GM19395 (cell line): ENCODE measurements at regions not wholly inside any gene's neighbourhood (a gene's known extent, or its start where the extent isn't known, plus 50 kb on each side); places are given as distances from the start of the nearest gene placed in this dataset.

Experiments
- ATAC-seq: cut with Tn5 transposase; IDR thresholded peaks from one replicate; pipeline ENCODE4 v1.9.1; 2021; ENCODE audit warnings: mild to moderate bottlenecking, moderate library complexity; ENCODE audit not compliant: unreplicated experiment

- no peak for ATAC-seq
These were observed 638.2 kb upstream of the IGFBP3 start for GRCh38 chr7:46559194-46559832.

- ATAC-seq: no peak
These were observed 637.6 kb upstream of the IGFBP3 start for GRCh38 chr7:46558482-46559193.

- no peak for ATAC-seq
These were observed 636.7 kb upstream of the IGFBP3 start for GRCh38 chr7:46557781-46558180.

- ATAC-seq: no peak
These were observed 636.2 kb upstream of the IGFBP3 start for GRCh38 chr7:46557295-46557711.

GRCh38 chr7:46554688-46555422 lies 633.8 kb upstream of the IGFBP3 start:
- ATAC-seq: no peak

GRCh38 chr7:46551603-46552002 lies 630.5 kb upstream of the IGFBP3 start:
- ATAC-seq: no peak

GRCh38 chr7:46550864-46551263 lies 629.8 kb upstream of the IGFBP3 start:
- ATAC-seq: no peak

DNA sequence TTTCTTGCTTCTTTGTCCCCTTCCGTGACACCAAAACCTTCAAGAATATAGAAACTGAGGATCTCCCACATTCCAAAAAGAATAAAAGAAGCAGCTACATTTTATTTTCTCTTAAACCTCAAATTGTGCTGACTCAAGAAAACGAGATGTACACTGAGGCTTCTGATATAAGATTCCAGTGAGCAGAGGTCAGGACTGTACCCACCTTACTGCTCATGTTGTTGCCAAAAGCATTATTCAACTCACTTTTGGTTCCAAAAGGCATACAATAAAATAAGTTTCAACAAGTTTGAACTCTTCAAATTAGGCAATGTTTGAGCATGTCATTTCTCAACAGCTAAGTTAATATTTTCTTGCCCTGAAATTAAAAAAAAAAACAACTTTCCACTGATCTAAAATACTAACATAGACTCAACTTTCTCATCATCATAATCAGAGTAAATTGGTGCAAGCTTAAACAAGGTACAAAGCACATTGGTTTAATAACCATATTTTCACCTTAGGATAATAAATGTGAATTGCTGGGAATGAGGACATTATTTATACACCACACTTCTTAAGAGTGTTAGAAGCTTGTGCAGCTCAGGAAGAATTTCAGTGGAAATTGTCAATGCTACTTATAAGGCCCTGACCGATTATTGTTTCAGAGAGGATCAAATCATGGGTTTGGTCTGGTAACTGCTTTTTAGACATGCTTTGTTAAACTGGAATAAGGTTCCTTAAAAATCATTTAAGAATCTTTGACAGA lies 629.0 kb upstream of the IGFBP3 start:
- ATAC-seq: no peak

GRCh38 chr7:46549347-46549746 lies 628.3 kb upstream of the IGFBP3 start:
- ATAC-seq: no peak

- ATAC-seq: no peak
These were observed 626.0 kb upstream of the IGFBP3 start for GRCh38 chr7:46547044-46547443.

DNA sequence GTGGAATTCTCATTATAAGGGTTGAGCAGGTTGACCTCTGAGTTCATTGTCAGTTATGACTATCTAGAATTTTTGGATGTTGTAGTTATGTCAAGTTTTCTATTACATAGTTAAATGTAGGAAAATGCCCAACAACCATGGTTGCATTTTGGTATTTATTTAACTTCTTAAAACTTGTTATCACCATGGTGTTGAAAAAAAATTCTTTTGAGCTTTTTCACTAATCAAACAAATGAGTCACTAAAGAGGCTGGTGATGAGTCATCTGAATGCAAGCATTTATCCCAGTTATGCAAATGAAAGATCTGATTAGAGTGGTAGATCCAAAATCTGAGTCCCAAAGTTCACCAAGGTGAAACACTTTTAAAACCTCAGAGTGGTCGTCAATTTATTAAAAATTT lies 624.7 kb upstream of the IGFBP3 start:
- no peak for ATAC-seq

DNA sequence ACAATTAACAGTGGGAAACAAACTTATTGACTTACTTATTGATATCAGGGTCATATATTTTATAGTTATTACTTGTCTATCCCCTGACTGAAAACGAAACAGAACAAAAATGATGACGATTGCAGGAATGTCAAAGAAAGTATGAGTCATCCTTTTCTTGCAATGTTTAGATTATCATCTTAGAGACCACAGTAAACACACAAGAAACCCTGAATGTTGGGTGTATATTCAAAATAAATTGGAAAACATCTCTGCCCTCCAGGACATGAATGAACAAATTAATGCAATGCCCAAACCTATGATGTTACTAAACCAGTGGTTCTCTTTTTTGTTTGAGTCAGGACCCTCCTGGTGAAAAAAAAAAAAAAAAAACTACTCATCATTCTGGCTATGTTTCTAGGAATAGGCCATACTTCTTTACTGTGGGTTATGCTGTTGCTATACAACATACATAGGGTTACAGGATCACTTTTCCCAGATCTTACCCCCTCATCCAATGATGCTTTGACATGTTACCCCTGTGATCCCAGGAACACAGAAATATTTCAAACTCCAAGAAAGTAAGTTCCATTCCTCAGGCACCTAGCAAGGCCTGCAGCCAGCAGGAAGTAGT lies 623.4 kb upstream of the IGFBP3 start:
- no peak for ATAC-seq

DNA sequence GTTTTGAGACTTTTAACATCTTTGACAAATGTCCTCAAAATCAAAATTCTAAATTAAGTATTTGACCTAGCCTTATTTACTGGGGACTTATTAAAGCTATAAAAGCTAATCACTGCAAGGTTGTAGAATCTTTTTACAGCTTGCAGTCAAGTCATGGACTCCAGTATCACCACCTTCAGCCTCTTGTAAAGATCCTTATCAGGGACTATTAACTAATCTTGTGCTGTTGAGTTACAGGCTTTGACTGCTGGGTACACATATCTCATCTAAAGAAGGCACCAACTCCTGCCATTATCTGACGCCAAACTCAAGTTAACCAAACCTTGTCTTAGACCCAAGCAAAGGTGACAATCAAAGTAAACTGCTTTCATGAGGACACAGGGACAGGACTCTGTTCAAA lies 621.0 kb upstream of the IGFBP3 start:
- ATAC-seq: no peak

DNA sequence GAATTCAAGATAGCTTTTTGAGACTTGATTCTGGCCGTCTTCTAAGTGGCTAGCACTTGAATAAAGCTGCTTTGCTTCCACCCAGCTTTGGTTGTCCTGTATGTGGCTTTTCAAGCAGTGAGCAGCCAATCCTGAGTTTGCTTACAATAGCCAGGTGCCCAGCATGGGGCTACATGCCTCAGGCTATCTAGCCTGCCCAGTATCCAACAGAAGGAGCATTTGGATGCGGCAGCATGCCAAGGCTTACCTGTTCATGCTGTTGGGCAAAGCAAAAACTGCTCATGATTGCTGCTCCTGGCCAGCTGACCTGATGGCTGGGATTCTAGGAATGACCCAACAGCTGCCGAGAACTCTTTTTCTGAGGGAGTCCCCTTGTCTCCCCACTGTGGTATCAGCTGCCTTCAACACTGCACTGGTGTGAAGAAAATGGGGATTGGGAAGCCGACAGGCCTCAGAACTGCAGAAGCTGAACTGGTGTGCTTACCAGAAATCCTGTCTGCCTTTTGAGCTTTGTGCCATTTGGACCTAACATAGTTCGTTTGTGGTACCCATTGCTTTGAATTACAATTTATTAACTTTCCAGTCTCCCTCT lies 618.9 kb upstream of the IGFBP3 start:
- no peak for ATAC-seq

DNA sequence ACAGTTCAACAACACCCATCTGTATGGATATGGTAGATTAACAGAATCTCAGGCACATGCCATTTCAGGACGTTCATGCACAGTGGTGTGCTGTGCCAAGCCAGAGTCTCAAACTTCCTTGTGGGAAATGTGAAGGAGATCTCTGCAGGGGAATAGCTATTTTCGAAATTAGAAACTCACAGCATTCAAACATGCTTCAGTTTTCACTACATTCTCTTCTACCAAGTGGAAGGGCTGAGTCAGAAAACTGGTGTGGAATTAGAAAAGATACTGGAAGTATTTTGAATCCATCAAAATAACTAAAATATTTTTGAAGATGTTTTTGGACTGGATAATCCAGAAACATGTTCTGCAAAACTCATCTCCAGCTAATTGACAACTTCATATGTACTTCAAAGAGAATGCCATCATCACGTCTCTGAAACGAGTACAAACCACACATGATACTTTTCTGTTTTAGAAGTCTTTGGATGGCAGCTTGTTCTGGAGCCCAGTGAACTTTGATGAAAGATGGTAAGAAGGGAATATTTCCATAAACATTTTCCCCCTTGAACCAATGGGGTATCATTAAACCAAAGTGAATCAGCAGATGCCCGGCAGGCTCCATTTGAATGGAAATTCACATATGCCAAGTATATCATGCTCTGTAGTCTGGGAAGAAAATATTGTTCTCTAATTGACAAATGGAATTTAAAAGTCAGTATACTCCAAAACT lies 616.3 kb upstream of the IGFBP3 start:
- no peak for ATAC-seq

DNA sequence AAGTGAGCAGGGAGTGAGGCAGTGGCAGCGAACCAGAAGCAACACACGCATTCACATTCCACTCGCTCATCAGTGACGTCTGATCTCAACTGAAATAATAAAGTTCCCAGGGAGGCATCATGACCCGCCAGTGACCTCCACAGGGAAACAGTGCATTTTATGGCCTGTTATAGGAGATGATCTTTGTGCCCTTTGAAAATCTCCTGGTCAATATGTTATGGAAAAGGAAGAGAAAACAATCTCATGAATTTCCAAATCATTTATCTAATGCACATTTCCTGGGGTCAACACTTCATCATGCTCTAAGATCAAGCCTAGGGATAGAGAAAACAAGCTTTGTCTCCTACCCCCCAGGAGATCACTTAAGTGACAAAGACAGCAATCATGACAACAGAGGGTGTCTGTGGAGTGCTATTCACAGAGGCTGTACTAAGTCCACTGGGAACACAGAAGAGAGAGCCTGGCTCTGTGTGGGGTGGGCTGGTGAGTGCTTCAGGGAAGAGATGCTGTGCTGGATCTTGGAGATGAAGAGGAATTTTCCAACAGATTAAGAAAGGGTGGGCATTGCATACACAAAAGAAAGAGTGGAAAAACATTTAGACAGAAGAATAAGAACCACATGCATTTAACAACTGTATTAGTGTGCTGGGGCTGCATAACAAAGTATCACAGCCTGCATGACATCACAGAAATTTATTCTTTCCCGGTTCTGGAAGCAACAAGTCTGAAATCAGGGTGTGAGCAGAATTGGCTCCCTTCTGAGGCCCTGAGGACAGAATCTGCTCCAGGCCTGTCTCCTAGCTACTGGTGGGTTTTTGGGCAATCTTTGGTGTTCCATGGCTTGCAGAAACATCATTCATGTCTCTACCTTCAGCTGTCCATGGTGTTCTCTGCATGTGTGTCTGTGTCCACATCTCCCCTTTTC lies 613.9 kb upstream of the IGFBP3 start:
- ATAC-seq: no peak

GRCh38 chr7:46533946-46534345 lies 612.9 kb upstream of the IGFBP3 start:
- ATAC-seq: no peak

GRCh38 chr7:46532571-46532970 lies 611.5 kb upstream of the IGFBP3 start:
- no peak for ATAC-seq
